MV-4-11 (cell line): ENCODE measurements at regions not wholly inside any gene's neighbourhood (a gene's known extent, or its start where the extent isn't known, plus 50 kb on each side); places are given as distances from the start of the nearest gene placed in this dataset.
A peak's percentile ranks its signal among the peaks of the same experiment; 100 is the strongest.

ENCODE experiments used
- DNase-seq: peaks from one replicate; lab custom pipeline; 2025; lab: John Stamatoyannopoulos, UW

DNA sequence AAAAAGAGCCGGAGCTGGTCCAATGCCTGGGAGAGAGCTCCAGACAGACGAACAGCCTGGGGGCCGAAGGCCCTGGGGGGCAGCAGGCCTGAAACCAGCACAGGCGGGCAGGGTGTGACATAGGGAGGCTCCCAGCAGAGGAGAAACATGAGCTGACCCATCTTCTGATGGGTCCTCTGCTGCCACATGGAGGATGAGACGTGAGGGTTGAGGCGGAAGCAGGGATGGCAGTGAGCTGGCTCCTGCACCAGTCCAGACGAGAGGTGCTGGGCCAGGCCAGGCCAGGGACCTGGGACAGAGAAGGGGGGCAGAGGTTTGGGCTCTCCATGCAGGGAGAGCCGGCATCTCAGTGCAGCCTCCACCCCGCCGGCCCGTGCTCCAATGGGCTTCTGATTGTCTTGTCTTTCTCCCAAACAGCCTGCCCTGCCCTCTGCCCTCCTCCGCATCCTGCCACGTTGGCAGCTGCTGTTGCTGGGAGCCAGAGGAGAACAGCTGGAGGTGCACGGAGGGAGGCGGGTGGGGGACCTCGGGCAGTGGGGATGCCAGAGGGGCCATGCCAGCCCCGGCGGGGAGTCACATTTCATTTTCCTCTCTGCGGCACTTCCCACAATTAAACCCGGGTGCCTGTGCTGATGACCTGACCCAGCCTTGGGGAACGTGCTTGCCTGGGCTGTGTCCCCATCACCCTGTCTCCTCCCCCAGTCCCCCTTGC, 139.1 kb upstream of the GSE1 start:
- no peak for DNase-seq

DNA sequence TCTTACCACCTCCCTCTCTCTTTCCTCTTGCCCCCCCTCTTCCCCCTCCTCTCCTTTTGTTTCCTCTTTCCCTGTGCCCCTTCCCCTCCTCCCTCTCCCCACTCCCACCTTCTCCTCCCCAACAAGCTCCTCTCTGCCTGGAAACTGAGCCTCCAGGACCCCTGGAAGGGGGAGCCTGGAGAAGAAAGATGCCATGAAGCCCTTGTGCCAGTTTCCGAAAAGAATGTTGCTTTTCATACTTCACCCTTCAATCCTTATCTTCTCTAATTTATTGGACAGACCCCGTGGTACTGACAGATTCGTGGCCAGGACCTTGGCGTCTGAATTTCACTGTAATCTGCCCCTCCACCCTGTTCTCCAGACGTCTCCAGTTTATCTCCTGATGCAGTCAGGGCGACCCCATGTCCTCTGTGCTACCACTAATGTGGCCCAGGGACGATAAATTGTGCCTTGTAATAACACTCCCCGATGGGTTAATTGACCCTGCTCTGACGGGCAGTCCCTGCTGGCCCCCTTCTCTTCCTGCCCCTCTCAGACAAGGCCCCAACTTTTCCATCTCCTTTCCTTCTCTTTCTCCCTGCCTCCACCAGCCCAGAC, 138.4 kb upstream of the GSE1 start:
- DNase-seq: no peak

DNA sequence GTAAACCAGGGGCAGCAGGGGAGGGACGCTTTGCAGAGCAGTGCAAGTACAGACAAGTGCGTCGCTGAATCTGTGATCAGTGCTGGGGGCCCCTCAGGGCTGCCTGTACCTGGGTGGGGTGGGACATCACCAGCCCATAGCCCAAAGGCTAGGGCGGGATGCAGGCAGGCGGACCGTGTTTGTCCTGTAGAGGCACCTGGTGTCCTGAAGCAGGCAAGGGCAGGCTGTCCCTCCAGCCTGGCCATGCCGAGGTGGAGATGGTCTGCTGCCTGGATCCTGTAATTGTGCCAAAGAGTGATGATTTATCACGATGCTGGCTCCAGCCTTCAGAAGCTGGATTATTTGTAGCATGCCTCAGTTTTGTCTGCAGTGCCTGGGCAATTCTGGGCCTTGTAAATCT, 137.9 kb upstream of the GSE1 start:
- no peak for DNase-seq

DNA sequence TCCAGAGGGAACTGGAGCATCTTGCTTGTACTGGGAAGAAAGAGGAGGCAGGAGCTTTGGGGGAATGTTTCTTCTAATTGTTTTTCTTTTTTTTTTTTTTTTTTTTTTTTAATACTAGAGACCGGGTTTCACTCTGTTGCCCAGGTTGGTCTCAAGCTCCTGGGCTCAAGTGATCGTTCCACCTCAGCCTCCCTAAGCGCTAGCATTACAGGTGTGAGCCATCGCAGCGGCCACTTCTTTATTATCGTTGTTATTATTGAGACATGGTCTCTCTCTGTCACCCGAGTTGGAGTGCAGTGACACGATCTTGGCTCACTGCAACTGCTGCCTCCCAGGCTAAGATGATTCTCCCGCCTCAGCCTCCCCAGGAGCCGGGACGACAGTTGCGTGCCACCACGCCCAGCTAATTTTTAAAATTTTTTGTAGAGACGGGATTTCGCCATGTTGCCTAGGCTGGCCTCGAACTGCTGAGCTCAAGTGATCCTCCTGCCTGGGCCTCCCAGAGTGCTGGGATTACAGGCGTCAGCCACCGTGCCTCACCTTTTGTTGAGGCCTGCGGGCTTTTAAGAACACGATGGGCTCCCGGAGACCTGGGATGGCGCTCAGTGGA, 137.3 kb upstream of the GSE1 start:
- DNase-seq: no peak

DNA sequence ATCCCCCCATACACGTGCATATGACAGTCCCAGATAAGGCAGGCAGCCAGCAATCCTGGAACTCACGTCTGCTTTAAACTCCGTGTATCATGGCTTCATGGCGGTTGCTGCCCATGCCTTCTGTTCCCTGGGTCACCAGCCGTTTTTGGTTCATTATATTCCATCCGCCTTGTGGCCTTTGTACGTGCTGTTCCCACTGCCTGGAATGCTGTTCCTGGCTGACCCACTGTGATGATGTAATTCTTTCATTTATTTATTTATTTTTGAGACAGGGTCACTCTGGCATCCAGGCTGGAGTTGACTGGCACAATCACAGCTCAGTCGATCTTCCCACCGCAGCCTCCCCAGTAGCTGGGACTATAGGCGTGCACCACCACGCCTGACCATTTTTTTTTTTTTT, 136.7 kb upstream of the GSE1 start:
- no peak for DNase-seq

DNA sequence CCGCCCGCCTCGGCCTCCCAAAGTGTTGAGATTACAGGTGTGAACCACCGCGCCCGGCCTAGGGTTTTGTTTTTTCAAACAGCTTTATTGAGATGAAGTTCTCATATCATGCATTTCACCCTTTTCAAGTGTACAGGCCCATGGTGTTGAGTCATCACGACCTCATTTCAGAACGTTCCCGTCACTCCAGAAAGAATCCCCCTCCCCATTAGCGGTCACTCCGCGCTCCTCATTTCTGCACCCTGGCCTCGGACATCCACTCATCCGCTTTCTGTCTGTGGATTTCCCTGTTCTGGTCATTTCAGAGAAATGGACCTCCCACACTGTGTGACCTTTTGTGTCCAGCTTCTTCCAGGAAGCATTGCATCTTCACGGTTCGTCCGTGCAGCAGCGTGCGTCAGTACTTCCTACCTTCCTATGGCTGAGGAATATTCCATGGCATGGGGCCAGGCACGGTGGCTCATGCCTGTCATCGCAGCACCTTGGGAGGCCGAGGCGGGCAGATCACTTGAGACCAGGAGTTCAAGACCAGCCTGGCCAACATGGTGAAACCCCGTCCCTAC, 135.2 kb upstream of the GSE1 start:
- no peak for DNase-seq

DNA sequence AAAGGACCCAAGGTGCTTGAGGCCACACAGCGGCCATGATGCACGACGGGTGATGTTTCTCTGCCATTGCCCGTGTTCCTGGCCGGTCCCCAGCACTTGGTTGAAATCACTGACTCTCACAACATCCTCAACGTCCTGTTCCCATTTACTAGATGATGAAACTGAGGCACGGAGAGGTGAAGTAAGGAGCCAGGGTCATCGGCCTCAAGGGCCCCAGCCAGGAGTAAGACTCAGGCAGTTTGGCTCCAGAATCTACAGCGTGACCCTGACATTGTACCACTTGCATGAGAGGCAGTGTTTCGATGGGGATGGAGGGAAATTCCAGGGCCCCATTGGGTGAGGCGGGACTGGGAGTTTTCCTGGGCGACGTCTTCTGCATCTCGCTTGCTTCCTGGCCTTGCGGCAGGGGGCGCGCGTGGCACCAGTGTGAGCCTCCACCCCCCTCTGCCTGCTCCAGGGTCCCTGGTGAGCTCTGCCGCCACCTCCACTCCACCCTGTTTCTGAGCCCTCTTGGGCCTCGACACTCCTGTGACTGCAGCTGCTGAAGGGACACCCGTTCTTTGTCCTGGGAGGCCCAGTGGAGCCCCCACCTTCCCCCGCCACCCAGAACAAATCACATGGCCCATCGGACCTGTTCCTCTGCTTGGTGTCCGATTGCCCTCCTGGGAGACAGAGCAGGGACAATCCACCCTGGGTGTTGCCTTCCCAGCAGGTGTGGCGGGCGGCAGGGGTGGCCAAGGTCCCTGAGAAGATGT, 133.0 kb upstream of the GSE1 start:
- no peak for DNase-seq

DNA sequence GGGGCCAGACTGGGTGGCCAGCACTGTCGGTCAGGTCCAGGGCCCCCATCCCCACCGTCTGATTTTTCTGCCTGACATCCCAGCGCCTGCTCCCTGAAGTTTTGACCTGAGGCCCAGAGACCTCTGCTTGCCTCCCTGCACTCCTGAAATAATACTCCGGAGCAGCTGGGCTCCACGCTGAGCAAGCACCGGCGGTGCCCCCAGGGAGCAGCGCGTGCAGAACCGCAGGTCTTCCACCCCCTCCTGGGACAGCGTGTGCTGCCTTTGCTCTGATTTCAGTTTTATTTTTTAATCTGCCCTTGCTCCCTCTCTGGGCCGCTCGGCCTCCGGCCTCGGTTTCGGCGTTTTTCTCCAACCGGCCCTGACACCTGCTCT, 132.4 kb upstream of the GSE1 start:
- no peak for DNase-seq

DNA sequence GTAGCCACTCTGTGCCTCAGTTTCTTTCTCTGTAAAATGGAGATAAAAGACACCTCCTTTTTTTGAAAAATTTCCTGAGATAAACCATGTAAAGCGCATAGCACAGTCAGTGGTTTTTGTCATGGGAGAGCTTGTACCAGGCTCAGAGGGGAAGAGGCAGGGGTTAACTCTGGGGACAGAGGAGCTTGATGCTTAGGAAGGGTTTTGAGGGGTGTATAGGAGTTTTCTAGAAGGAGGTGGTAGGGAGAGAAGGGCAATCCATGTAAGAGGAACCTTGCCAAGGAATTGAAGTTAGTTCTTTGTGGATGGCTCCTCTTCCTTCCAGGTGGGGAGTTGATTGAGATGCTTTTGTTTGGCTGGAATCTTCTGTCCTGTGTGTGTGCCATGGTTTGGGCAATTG, 131.9 kb upstream of the GSE1 start:
- DNase-seq: no peak

DNA sequence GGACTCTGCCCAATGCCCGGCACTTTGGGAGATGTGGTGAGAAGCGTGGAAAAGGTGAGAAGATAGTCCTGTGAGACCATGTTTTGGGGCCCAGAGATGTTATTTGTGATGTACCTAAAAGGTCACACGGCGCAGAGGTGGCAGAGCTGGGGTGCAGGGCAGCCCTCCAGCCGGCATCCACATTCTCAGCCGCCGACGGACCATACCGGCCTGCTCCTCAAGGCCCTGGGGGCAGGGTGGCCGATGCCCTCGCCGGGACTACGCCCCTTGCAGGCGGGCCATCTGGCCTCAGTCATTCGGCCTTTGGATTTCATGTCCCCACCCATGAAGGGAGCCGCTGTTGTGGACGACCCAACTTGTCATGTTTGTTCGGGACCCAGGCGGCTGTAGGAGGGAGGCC, 131.4 kb upstream of the GSE1 start:
- no peak for DNase-seq

DNA sequence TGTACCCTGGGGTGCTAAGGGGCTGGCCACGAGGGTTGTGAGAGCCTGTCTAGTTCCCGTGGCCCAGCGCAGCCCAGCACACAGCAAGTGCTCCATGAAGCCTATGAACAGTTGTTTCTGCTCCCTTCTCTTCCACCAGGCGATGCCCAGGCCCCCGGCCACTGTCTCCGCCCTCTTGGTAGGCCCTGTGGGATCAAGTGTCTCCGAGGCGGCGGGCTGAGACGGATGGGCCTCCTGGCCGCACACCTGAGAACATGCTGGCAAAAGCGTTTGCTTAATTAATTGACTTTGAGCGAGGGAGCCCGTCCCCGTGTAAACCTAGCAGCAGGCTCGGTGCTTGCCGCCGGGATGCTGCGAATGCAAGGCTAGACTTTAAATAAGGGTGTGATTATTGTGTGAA, 129.7 kb upstream of the GSE1 start:
- no peak for DNase-seq

DNA sequence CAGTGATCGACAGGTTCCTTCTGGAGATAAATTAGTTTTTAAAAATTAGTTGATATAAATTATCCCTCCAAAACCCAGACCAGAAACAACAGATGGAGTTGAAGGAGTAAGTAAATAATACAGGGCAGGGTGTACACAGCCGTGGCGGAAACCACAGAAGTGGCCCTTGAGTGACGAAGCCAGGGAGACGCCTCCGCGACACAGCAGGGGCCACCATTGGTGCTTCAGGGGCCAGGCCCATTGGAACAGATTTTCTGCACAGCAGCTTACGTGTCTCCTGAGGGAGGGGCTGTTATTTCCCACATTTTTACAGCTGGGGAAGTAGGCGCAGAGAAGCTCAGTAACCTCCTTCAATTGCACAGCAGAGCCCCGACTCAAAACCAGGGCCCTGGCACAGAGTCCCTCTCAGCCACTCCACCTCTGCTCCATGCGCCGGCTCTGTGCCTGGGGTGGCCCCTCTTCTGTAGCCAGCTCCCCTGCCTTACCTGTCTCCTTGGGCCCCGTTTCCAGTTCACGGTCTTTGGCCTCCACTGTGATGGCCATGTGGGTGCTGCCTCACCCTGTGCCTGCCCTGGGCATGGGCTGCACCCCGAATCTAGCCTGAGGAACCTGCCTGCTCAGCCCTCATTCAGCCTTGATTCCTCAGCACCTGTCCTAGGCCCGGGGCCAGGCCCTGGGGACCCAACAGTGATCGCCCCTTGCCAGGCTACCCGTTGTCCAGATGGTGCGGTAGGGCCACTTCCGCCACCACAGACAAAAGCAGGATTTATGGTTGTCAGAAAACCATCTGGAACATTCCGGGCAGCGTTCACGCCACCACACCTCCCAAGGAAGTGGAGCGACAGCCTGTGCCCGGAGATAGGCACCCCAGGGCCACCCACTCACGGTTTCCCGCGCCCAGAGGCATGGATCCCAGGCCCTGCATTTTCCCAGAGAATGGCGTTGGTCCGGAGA, 128.5 kb upstream of the GSE1 start:
- DNase-seq: peak; percentile 16

DNA sequence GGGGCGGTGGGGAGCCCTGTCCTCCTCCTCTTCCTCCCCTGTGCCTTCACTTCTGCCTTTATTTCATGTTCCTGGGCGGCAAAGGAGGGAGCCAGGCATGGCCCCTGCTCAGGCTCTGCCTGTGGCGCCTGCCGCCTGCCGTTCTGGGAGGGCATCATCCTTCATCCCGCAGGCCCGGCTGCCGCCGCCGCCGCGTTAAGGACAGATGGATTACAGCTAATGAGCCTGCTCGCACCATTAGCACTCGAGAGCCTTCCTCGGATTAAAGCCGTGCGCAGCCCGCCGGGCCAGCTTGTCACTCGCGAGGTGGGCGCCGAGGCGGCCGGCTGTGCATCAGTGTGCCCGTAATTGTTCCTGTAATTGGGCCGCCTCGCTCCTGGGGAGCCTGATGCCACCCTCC, 127.7 kb upstream of the GSE1 start:
- no peak for DNase-seq

DNA sequence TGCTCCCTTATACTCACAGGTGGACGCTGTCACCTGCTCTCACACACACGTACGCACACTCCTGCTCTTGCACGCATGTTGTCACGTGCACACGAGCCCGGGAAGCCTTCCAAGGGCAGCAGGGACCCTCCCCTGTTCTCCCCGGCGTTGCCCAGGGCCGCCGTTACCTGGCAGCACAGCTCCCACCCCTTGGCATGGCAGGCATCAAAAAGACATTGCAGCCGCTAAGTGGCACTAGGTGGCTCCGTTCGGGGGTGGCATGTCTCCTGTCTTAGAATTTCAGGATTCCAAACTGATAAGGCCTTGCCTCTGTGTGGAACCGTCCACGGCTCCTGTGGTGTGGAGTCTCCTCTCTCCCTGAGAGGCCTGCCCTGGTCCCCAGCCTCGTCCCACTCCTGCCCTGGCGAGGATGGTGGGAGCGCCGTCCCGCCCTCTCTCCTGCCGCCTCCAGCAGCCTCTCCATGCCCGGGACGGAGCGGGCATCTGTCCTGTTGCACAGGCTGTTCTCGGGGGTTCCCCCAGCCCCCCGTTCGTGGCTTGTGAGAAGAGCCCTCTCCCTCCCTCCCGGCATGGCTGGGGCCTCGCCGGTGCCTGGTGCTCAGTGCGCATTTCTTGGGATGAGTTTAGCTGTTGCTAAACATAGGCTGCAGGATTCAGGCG, 126.7 kb upstream of the GSE1 start:
- no peak for DNase-seq

DNA sequence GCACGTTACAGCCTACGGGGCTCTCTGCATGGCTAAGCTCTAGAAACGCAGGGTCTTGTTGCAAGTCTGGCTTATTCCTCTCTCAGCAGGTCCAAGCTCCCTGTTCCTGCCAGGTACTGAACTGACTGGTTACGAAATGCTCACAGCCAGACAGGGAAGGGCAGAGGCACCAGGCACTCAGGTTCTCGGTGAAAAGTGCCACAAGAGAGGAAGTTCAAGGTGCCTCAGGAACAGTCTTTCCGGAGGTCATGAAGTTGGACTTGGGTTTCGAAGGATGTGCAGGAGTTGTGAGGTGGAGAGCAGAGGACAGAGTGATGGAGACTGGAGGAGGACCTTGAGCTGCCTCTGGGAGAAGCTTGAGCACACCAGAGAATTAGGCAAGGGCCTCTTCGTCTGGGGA, 124.7 kb upstream of the GSE1 start:
- no peak for DNase-seq

DNA sequence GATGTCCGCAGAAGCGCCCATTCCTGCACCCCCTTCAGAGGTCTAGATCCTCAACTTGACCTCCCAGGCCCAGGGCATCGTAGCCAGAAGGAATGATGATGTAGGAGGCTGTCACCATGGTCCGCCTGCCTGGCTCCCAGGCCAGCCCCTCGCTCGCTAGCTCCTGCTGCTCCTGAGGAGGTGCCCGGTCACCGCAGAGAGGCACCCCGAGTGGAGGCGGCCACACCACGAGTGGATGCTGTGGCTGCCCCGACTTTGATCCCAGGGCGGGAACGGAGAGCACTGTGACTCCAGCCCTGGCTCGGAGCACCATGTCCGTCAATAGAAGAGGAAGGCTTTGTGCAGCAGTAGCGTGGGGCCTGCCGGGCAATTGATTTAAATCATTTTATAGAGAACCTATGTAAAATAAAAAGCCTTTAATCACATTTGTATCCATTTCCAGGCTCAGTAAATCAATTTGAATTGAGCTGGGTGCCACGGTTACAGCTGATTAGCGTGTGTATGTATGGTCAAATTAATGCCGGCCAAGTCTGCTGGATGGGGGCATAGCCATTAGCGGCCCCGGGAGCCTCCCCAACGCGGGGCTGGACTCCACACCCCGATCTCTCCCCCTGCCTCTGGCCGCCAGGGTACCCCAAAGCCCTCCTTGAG, 122.6 kb upstream of the GSE1 start:
- DNase-seq: no peak

DNA sequence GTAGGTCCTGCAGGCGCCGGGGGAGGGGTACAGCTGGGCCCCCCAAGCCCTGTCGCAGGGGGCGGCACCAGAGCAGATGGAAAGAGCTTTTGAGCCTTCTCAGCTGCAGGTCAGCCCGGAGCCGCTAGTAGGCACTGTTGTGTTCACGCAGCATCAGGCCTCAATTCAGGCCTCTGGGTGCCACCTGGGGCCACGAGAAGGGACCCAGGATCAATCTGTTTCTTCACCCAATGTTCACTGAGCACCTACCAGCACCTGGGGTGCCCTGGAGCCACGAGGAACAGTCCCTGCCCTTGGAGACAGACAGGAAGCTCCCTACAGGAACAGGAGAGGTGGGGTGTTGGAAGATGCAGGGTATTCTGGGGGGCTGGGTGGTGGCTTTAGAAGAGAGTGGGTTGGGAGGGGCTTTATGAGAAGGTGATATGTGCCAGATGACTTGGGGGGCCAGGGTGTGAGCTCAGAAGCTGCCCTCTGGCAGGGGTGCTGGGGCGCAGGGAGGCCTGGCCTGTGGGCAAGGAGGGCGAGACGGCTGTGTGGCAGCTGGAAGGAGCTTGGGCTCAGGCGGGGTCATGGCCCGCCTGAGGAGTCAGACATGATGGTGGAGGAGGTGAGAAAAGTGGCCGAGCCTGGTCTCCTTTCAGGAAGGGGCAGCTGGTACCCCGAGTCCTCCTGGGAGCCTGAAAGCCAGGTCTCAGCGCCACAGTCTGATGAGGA, 121.9 kb upstream of the GSE1 start:
- DNase-seq: peak; percentile 35

DNA sequence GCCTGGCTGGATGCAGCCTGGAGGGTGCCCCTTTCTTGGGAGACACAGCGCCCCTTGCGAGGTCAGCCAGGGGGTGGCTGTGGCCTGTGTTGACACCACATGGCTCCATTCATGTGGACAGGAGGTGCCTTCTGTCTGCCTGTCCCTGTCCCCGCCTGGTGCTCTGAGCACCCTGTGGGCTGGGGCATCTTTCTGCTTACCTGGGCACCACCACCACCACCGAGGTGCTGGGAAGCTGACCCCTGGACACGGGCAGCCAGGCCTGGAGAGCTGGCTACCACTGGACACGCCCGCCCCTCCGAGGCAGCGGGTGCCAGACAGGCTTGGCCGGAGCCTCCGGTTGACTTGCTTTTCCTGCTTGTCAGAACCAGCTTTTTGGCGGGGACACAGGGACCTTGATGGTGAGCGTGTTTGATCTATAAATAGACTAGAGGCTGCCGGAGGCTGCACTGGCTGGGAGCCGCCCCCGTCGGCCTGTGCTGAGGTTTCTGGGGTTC, 121.3 kb upstream of the GSE1 start:
- no peak for DNase-seq

DNA sequence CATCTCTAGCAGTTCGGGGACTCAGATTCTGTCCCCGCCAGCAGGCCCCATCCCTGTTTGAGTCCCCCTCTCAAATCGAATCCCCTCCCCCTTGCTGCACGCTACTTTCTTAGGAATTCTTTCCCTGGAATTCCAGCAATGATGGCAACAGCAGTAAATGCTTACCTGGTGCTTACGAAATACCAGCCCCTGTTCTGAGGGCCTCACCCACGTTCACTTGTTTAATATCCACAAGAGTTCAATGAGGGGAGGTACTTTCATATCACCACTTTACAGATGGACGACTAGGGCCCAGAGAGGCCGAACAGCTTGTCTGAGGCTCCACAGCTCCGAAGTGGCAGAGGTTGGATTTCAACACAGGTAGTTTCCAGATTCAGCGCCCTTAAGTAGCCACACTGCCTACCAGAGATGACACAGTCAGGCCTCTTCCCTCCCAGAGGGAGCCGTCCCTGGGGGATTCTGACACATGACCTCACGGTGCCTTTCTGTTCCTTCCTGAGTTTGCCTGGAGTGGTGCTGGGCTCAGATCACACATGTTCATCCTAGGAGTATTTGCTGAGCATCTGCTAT, 120.7 kb upstream of the GSE1 start:
- peak; percentile 34 for DNase-seq
